ENCODE measurements at regions not wholly inside any gene's neighbourhood (a gene's known extent, or its start where the extent isn't known, plus 50 kb on each side); places are given as distances from the start of the nearest gene placed in this dataset.
A peak's percentile ranks its signal among the peaks of the same experiment; 100 is the strongest.

DNA sequence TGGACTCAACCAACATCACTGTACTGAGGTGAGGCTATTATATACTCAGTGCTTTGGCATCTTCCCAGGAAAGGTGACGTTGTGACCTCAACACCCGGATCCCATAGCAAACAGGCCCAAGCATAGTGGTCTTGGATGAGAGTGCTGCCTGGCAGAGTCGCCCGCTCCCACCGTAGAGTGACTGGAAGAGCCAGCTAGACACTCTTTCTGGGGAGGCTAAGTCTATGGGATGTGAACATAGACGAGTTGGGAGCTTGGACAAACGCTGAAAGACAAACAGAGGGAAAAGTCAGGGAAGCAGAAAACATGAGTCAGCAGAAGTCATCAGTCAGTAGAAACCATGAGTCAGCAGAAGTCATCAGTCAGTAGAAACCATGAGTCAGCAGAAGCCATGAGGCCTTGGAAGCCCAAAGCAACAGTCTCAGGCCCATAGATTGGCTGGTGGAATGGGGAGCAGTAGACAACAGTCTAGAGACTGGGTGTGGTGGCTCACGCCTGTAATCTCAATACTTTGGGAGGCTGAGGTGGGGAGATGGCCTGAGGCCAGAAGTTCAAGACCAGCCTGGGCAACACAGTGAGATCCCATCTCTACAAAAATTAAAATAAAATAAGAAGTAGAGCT, 66.4 kb upstream of the MAP1LC3B2 start:
- peak; percentile 49; the same call in 2 of the 3 replicates for ATAC-seq (ENCODE audit: low read depth)

GRCh38 chr12:116495260-116495659, 63.9 kb upstream of the MAP1LC3B2 start:
- peaks cover 8% of the 10 kb centered on the region for H3K4me1 ChIP-seq (ENCODE audit: insufficient read depth, poor library complexity, severe bottlenecking)
- H3K4me3 ChIP-seq (ENCODE audit: severe bottlenecking), result no peak overlapping the region
- H3K27me3 ChIP-seq (ENCODE audit: insufficient read depth, poor library complexity, severe bottlenecking), result no peaks in the 10 kb centered on the region
- no peaks in the 10 kb centered on the region for H3K9me3 ChIP-seq (ENCODE audit: severe bottlenecking)
- TF ChIP-seq CTCF (IDR thresholded peaks at IDR 0.05; ENCODE audit: poor library complexity, severe bottlenecking), result no peak
- DNase-seq (ENCODE audit: low spot score) (no peak), ATAC-seq (ENCODE audit: low read depth) (no peak)
- H3K36me3 ChIP-seq (ENCODE audit: low read depth), result no peaks in the 10 kb centered on the region
- no peak overlapping the region for H3K27ac ChIP-seq (ENCODE audit: poor library complexity, severe bottlenecking)

More for the DNA sequence above, 66.4 kb upstream of the MAP1LC3B2 start:
- Histone ChIP-seq H3K4me1 (ENCODE audit: insufficient read depth, poor library complexity, severe bottlenecking) (peaks cover 12% of the 10 kb centered on the region), H3K4me3 (ENCODE audit: severe bottlenecking) (no peak overlapping the region), H3K36me3 (ENCODE audit: low read depth) (no peaks in the 10 kb centered on the region), H3K9me3 (ENCODE audit: severe bottlenecking) (peaks cover 3% of the 10 kb centered on the region), H3K27ac (ENCODE audit: poor library complexity, severe bottlenecking) (no peak overlapping the region), H3K27me3 (ENCODE audit: insufficient read depth, poor library complexity, severe bottlenecking) (no peaks in the 10 kb centered on the region)
- no peak for TF ChIP-seq CTCF (IDR thresholded peaks at IDR 0.05; ENCODE audit: poor library complexity, severe bottlenecking)
- DNase-seq (ENCODE audit: low spot score), result no peak

GRCh38 chr12:116497051-116497591, 62.1 kb upstream of the MAP1LC3B2 start:
- Histone ChIP-seq H3K36me3 (ENCODE audit: low read depth) (no peaks in the 10 kb centered on the region), H3K4me3 (ENCODE audit: severe bottlenecking) (no peak overlapping the region), H3K9me3 (ENCODE audit: severe bottlenecking) (no peaks in the 10 kb centered on the region), H3K27ac (ENCODE audit: poor library complexity, severe bottlenecking) (no peak overlapping the region), H3K27me3 (ENCODE audit: insufficient read depth, poor library complexity, severe bottlenecking) (no peaks in the 10 kb centered on the region), H3K4me1 (ENCODE audit: insufficient read depth, poor library complexity, severe bottlenecking) (peaks cover 8% of the 10 kb centered on the region)
- TF ChIP-seq CTCF (IDR thresholded peaks at IDR 0.05; ENCODE audit: poor library complexity, severe bottlenecking), result peak; percentile 9
- DNase-seq (ENCODE audit: low spot score) (no peak), ATAC-seq (ENCODE audit: low read depth) (peak; percentile 71)

DNA sequence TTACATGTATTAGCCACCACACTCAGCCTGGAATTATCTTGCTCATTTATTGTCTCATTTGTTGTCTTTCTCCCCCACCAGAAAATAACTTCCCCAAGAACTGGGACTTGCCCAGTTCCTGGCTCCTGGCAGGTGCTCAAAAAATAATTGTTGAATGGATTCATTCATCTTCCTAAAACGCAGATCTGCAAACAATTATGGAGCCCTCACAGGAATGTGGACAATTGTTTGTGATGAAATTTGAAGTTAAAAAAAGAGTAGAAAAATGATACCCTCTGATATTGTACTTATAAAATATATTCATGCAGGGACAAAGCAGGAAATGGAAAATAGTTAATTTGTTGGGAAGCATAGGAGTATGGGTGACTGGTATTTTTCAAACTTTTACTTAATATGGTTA, 60.7 kb upstream of the MAP1LC3B2 start:
- Histone ChIP-seq H3K27me3 (ENCODE audit: insufficient read depth, poor library complexity, severe bottlenecking) (no peaks in the 10 kb centered on the region), H3K4me3 (ENCODE audit: severe bottlenecking) (no peak overlapping the region), H3K36me3 (ENCODE audit: low read depth) (no peaks in the 10 kb centered on the region), H3K4me1 (ENCODE audit: insufficient read depth, poor library complexity, severe bottlenecking) (peaks cover 8% of the 10 kb centered on the region), H3K27ac (ENCODE audit: poor library complexity, severe bottlenecking) (no peak overlapping the region), H3K9me3 (ENCODE audit: severe bottlenecking) (no peaks in the 10 kb centered on the region)
- ATAC-seq (ENCODE audit: low read depth) (no peak), DNase-seq (ENCODE audit: low spot score) (no peak)
- no peak for TF ChIP-seq CTCF (IDR thresholded peaks at IDR 0.05; ENCODE audit: poor library complexity, severe bottlenecking)

DNA sequence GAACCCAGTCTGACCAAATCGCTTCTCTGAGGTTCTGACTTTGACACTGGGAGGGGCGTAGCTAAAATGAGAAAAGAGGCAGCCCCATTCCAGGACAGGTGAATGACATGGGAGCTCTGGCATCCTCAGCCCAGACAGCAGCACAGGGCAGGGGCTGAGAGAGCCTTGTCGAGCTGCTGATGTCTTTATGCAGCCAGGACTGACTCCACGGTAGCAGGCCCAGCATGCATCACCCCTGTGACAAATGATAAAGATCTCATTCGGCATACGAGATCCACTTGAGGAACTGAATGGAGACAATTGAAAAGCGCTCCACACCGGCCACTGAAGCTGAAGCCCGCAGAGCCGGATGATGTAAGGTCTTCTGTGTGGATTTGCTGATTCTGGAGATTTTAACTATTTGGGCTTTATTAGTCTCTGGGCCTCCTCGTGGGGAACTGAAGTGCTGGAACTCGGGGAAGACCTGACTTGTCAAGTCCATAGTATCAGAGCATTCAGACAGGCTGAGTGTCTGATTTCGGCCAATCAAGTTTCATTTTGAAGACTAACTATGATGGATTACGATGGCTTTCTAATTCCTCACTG, 56.9 kb upstream of the MAP1LC3B2 start:
- TF ChIP-seq CTCF (IDR thresholded peaks at IDR 0.05; ENCODE audit: poor library complexity, severe bottlenecking), result no peak
- DNase-seq (ENCODE audit: low spot score) (no peak), ATAC-seq (ENCODE audit: low read depth) (no peak)
- H3K4me1 ChIP-seq (ENCODE audit: insufficient read depth, poor library complexity, severe bottlenecking), result peaks cover 2% of the 10 kb centered on the region
- no peak overlapping the region for H3K27ac ChIP-seq (ENCODE audit: poor library complexity, severe bottlenecking)
- no peaks in the 10 kb centered on the region for H3K9me3 ChIP-seq (ENCODE audit: severe bottlenecking)
- no peaks in the 10 kb centered on the region for H3K36me3 ChIP-seq (ENCODE audit: low read depth)
- H3K27me3 ChIP-seq (ENCODE audit: insufficient read depth, poor library complexity, severe bottlenecking), result no peaks in the 10 kb centered on the region
- no peak overlapping the region for H3K4me3 ChIP-seq (ENCODE audit: severe bottlenecking)

All from RWPE2 (cell line).